Loucy (cell line): ENCODE measurements at regions not wholly inside any gene's neighbourhood (a gene's known extent, or its start where the extent isn't known, plus 50 kb on each side); places are given as distances from the start of the nearest gene placed in this dataset.
A peak's percentile ranks its signal among the peaks of the same experiment; 100 is the strongest.

Source experiments
- H2AFZ ChIP-seq: fragments of 200-600 bp; sonication (generic); 2 replicates; pipeline ENCODE4 v1.6.0; 2016; ENCODE audit warnings: antibody characterized with exemption, mild to moderate bottlenecking, low read length, moderate library complexity
- H3F3A ChIP-seq: fragments of 200-600 bp; 2 replicates; pipeline ENCODE4 v1.6.0; 2016; ENCODE audit warnings: antibody characterized with exemption, low read depth, mild to moderate bottlenecking
- H3K27me3 ChIP-seq: fragments of 200-600 bp; sonication (generic); 2 replicates; pipeline ENCODE4 v1.6.1; 2014; ENCODE audit warnings: low read length, mild to moderate bottlenecking; ENCODE audit not compliant: insufficient read depth, poor library complexity, severe bottlenecking
- H3K36me3 ChIP-seq: fragments of 200-600 bp; sonication (generic); 2 replicates; pipeline ENCODE4 v1.6.1; 2016; ENCODE audit warnings: low read length; ENCODE audit not compliant: insufficient read depth
- H3K4me1 ChIP-seq: fragments of 200-600 bp; sonication (generic); 2 replicates; pipeline ENCODE4 v1.5.1; 2014; ENCODE audit warnings: low read length, mild to moderate bottlenecking; ENCODE audit not compliant: insufficient read depth, poor library complexity, severe bottlenecking
- H3K4me2 ChIP-seq: fragments of 200-600 bp; sonication (generic); 2 replicates; pipeline ENCODE4 v1.6.0; 2014; ENCODE audit warnings: antibody characterized with exemption, low read length, low read depth, mild to moderate bottlenecking; ENCODE audit not compliant: poor library complexity, severe bottlenecking
- H3K4me3 ChIP-seq: fragments of 200-600 bp; sonication (generic); 2 replicates; pipeline ENCODE4 v1.5.1; 2014; ENCODE audit warnings: low read length, mild to moderate bottlenecking, mixed read lengths; ENCODE audit not compliant: poor library complexity, severe bottlenecking
- H3K79me2 ChIP-seq: fragments of 200-600 bp; sonication (generic); 2 replicates; pipeline ENCODE4 v1.6.1; 2014; ENCODE audit warnings: low read length; ENCODE audit not compliant: insufficient read depth
- H3K9ac ChIP-seq: fragments of 200-600 bp; sonication (generic); 2 replicates; pipeline ENCODE4 v1.6.0; 2014; ENCODE audit warnings: mild to moderate bottlenecking, low read depth, low read length, moderate library complexity; ENCODE audit not compliant: poor library complexity, severe bottlenecking
- H3K9me2 ChIP-seq: fragments of 200-600 bp; sonication (generic); replicated peaks from 2 replicates; pipeline ENCODE4 v1.6.1; 2016; ENCODE audit warnings: low read depth, low read length, mixed read lengths
- H3K9me3 ChIP-seq: fragments of 200-600 bp; sonication (generic); 2 replicates; pipeline ENCODE4 v1.6.1; 2014; ENCODE audit warnings: mild to moderate bottlenecking, antibody characterized with exemption, low read length, low read depth; ENCODE audit not compliant: insufficient read depth
- H4K20me1 ChIP-seq: fragments of 200-600 bp; sonication (generic); 2 replicates; pipeline ENCODE4 v1.6.0; 2014; ENCODE audit warnings: antibody characterized with exemption, low read length, mild to moderate bottlenecking; ENCODE audit not compliant: insufficient read depth, poor library complexity, severe bottlenecking
- CTCF ChIP-seq: fragments of 200-600 bp; sonication (generic); conservative IDR thresholded peaks from 2 replicates; pipeline ENCODE4 v1.5.1; 2014; ENCODE audit warnings: mild to moderate bottlenecking, antibody characterized with exemption, low read length
- EZH2phosphoT487 ChIP-seq: fragments of 200-600 bp; IDR thresholded peaks from 2 replicates; pipeline ENCODE4 v1.6.1; 2018; ENCODE audit warnings: antibody characterized with exemption, mild to moderate bottlenecking, moderate library complexity, borderline replicate concordance

GRCh38 chr20:59495894-59496510, 108.3 kb upstream of the PHACTR3 start:
- Histone ChIP-seq H2AFZ (0 out of 2 replicates have a peak overlapping the region, but pooled peaks have one; percentile 53), H3K4me3 (no peak overlapping the region), H3K36me3 (no peaks in the 10 kb centered on the region), H4K20me1 (no peaks in the 10 kb centered on the region), H3K9me2 (no peaks in the 10 kb centered on the region), H3K4me2 (no peak overlapping the region), H3K9me3 (no peaks in the 10 kb centered on the region), H3K79me2 (no peaks in the 10 kb centered on the region), H3K27me3 (peaks cover 8% of the 10 kb centered on the region), H3K4me1 (no peaks in the 10 kb centered on the region), H3K9ac (no peak overlapping the region), H3F3A (no peaks in the 10 kb centered on the region)
- TF ChIP-seq CTCF (peak; percentile 91), EZH2phosphoT487 (no peak)

GRCh38 chr20:59498291-59498690, 106.0 kb upstream of the PHACTR3 start:
- TF ChIP-seq EZH2phosphoT487 (no peak), CTCF (no peak)
- H3K9me3 ChIP-seq: no peaks in the 10 kb centered on the region

GRCh38 chr20:59499863-59500262, 104.5 kb upstream of the PHACTR3 start:
- Histone ChIP-seq H3K9me2 (no peaks in the 10 kb centered on the region), H3F3A (no peaks in the 10 kb centered on the region), H3K4me3 (no peak overlapping the region), H3K4me1 (no peaks in the 10 kb centered on the region), H3K4me2 (no peak overlapping the region), H2AFZ (no peak overlapping the region), H3K9ac (no peak overlapping the region), H4K20me1 (no peaks in the 10 kb centered on the region), H3K36me3 (no peaks in the 10 kb centered on the region), H3K79me2 (no peaks in the 10 kb centered on the region), H3K9me3 (no peaks in the 10 kb centered on the region), H3K27me3 (peaks cover 8% of the 10 kb centered on the region)
- no peak for TF ChIP-seq CTCF
- TF ChIP-seq EZH2phosphoT487: no peak

More at GRCh38 chr20:59498291-59498690, 106.0 kb upstream of the PHACTR3 start:
- H3K79me2 ChIP-seq: no peaks in the 10 kb centered on the region
- no peaks in the 10 kb centered on the region for H3K36me3 ChIP-seq
- H3F3A ChIP-seq: no peaks in the 10 kb centered on the region
- H3K4me1 ChIP-seq: no peaks in the 10 kb centered on the region
- H3K4me3 ChIP-seq: no peak overlapping the region
- H3K9ac ChIP-seq: no peak overlapping the region
- H3K27me3 ChIP-seq: peaks cover 8% of the 10 kb centered on the region
- H3K4me2 ChIP-seq: no peak overlapping the region
- H2AFZ ChIP-seq: no peak overlapping the region
- no peaks in the 10 kb centered on the region for H3K9me2 ChIP-seq
- H4K20me1 ChIP-seq: no peaks in the 10 kb centered on the region
